Fibroblast of lung (primary cell): ENCODE measurements at regions not wholly inside any gene's neighbourhood (a gene's known extent, or its start where the extent isn't known, plus 50 kb on each side); places are given as distances from the start of the nearest gene placed in this dataset.
A peak's percentile ranks its signal among the peaks of the same experiment; 100 is the strongest.

Experiments used
- DNase-seq, 2 donors: peaks; one replicate each; pipeline versions ENCODE4 v3.0.0 to v3.0.0-alpha.2; 2010; ENCODE audit warnings: low read depth in 2 of 2
- H2AFZ ChIP-seq: 2 replicates; pipeline ENCODE4 v1.5.1; 2012; ENCODE audit warnings: low read length, control low read depth, inconsistent platforms
- H3K27ac ChIP-seq: 2 replicates; pipeline ENCODE4 v1.5.1; 2011; ENCODE audit warnings: low read length, control low read depth; ENCODE audit not compliant: insufficient read depth
- H3K27me3 ChIP-seq: 2 replicates; pipeline ENCODE4 v1.5.1; 2011; ENCODE audit warnings: mild to moderate bottlenecking, low read length; ENCODE audit not compliant: control insufficient read depth, insufficient read depth
- H3K36me3 ChIP-seq: 2 replicates; pipeline ENCODE4 v1.5.1; 2011; ENCODE audit warnings: low read length; ENCODE audit not compliant: control insufficient read depth, insufficient read depth
- H3K4me1 ChIP-seq: 2 replicates; pipeline ENCODE4 v1.5.1; 2011; ENCODE audit warnings: low read length; ENCODE audit not compliant: control insufficient read depth, insufficient read depth; ENCODE audit errors: extremely low read depth
- H3K4me2 ChIP-seq: 2 replicates; pipeline ENCODE4 v1.5.1; 2011; ENCODE audit warnings: low read length, control low read depth; ENCODE audit not compliant: insufficient read depth; ENCODE audit errors: extremely low read depth
- H3K4me3 ChIP-seq, 4 experiments: fragments of 200-600 bp in 1 of 4; sonication (generic) in 1 of 4; replicated peaks in 1 of 4; 2 replicates each; pipeline ENCODE4 v1.5.1; 2011 to 2016; ENCODE audit warnings: low read length in 4 of 4, low read depth in 3 of 4, mild to moderate bottlenecking in 3 of 4, control low read depth in 2 of 4, inconsistent platforms in 1 of 4, mixed read lengths in 1 of 4; ENCODE audit not compliant: insufficient read depth in 1 of 4; ENCODE audit errors: control extremely low read depth in 1 of 4
- H3K79me2 ChIP-seq: 2 replicates; pipeline ENCODE4 v1.5.1; 2012; ENCODE audit warnings: mild to moderate bottlenecking, low read length, inconsistent platforms; ENCODE audit not compliant: control insufficient read depth, insufficient read depth
- H3K9ac ChIP-seq: 2 replicates; pipeline ENCODE4 v1.5.1; 2011; ENCODE audit warnings: mild to moderate bottlenecking, low read length, control low read depth; ENCODE audit not compliant: insufficient read depth
- H3K9me3 ChIP-seq: 2 replicates; pipeline ENCODE4 v1.5.1; 2012; ENCODE audit warnings: low read depth, low read length; ENCODE audit not compliant: control insufficient read depth, insufficient read depth
- H4K20me1 ChIP-seq: 2 replicates; pipeline ENCODE4 v1.5.1; 2011; ENCODE audit warnings: low read length; ENCODE audit not compliant: control insufficient read depth, insufficient read depth; ENCODE audit errors: extremely low read depth
- CTCF ChIP-seq, 2 donors: IDR thresholded peaks in 1 of 2; conservative IDR thresholded peaks in 1 of 2; 1 replicate in 1 of 2; 2 replicates in 1 of 2; pipeline ENCODE4 v1.5.1; 2011 to 2012; ENCODE audit warnings: low read length in 2 of 2, control low read depth in 1 of 2, inconsistent platforms in 1 of 2, low read depth in 1 of 2, mild to moderate bottlenecking in 1 of 2
- EZH2 ChIP-seq: IDR thresholded peaks from 2 replicates; pipeline ENCODE4 v1.5.1; 2012; ENCODE audit warnings: low read length, control low read depth, mild to moderate bottlenecking; ENCODE audit errors: missing control alignments

DNA sequence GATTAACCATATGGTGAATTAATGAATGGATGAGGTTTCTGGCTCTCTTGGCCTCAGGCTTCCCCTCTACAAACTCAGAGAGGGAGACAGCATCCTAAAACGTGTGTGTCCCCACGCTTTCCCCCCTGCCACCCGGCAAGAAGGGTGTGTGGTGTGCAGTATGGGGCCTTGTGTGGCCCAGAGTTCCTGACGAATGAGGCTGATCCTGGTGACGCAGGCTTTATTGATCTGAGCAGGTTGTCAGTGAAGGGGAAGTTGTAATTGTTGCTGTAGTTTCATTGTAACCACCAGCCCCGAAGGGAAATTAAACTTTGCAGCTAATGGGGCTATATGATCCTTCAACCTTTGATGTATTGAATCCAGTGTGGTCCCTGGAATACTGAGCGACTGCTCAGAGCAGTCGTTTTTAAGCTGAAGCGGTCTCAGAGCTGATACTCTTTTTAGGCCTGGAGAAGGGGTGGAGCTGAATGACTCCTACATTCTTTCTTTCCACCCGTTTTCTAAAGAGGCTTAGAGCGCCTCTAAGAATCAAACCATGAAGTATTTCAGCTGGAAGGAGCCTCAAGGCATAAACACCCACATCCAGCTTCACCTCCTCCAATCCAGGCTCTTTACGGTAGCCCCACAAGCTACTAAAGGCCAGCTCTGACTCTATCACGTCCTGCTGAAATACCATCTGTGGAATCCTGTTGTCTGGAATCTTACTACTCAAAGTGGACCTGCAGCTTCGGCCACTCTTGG is 284.7 kb downstream of the MIAT start:
- H3K27me3 ChIP-seq: no peaks in the 10 kb centered on the region
- H3K36me3 ChIP-seq: no peaks in the 10 kb centered on the region
- H3K4me3 ChIP-seq: no peak overlapping the region
- no peak overlapping the region for H3K27ac ChIP-seq
- peak in 1 of 2 donors; percentile 22 for DNase-seq
- no peaks in the 10 kb centered on the region for H3K9me3 ChIP-seq
- H3K79me2 ChIP-seq: no peaks in the 10 kb centered on the region
- H3K4me1 ChIP-seq: no peaks in the 10 kb centered on the region
- no peak overlapping the region for H3K9ac ChIP-seq
- H2AFZ ChIP-seq: no peak overlapping the region
- H4K20me1 ChIP-seq: no peaks in the 10 kb centered on the region
- H3K4me2 ChIP-seq: no peak overlapping the region
- no peak for TF ChIP-seq EZH2

GRCh38 chr22:26942637-26942957 is 285.2 kb downstream of the MIAT start:
- Histone ChIP-seq H2AFZ (no peak overlapping the region), H3K27me3 (no peaks in the 10 kb centered on the region), H3K4me2 (no peak overlapping the region), H3K79me2 (no peaks in the 10 kb centered on the region), H3K9me3 (no peaks in the 10 kb centered on the region), H3K9ac (no peak overlapping the region), H3K36me3 (no peaks in the 10 kb centered on the region), H3K27ac (no peak overlapping the region), H4K20me1 (no peaks in the 10 kb centered on the region), H3K4me1 (no peaks in the 10 kb centered on the region), H3K4me3 (no peak overlapping the region)
- no peak for DNase-seq
- TF ChIP-seq EZH2: no peak
- TF ChIP-seq CTCF (conservative IDR thresholded peaks at IDR 0.05 in 1 of 2, IDR thresholded peaks at IDR 0.05 in 1 of 2; ENCODE audit: low read depth in 1 of 2, low read length in 2 of 2): no peak

DNA sequence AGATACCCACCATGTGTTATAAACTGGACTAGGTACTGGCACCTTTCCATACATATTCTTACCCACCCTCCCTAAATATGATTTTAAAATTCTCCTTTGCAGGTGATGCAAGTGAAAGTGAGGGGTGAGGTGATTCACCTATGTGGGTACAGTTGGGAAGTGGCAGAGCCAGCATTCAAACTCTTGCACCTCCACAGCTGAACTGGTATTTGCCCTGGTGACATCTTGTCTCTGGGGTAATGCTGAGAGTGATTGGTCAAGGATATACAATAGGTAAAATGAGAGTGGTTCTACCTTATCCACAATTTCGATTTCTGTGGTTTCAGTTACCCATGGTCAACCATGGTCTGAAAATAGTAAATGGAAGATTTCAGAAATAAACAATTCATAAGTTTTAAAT is 288.2 kb downstream of the MIAT start:
- H3K36me3 ChIP-seq: no peaks in the 10 kb centered on the region
- no peaks in the 10 kb centered on the region for H3K9me3 ChIP-seq
- no peak for DNase-seq
- no peak overlapping the region for H3K4me3 ChIP-seq
- no peak overlapping the region for H3K4me2 ChIP-seq
- TF ChIP-seq CTCF (conservative IDR thresholded peaks at IDR 0.05 in 1 of 2, IDR thresholded peaks at IDR 0.05 in 1 of 2; ENCODE audit: low read depth in 1 of 2, low read length in 2 of 2): no peak
- no peak for TF ChIP-seq EZH2
- no peaks in the 10 kb centered on the region for H3K79me2 ChIP-seq
- H3K27me3 ChIP-seq: no peaks in the 10 kb centered on the region
- H2AFZ ChIP-seq: no peak overlapping the region
- no peak overlapping the region for H3K9ac ChIP-seq
- no peaks in the 10 kb centered on the region for H3K4me1 ChIP-seq
- no peaks in the 10 kb centered on the region for H4K20me1 ChIP-seq
- no peak overlapping the region for H3K27ac ChIP-seq
